Fibroblast of pulmonary artery (primary cell): ENCODE measurements at regions not wholly inside any gene's neighbourhood (a gene's known extent, or its start where the extent isn't known, plus 50 kb on each side); places are given as distances from the start of the nearest gene placed in this dataset.
A peak's percentile ranks its signal among the peaks of the same experiment; 100 is the strongest.
"Not testable (repeated sequence)": the region's sequence is repeated elsewhere in the genome, so short reads cannot be mapped to it uniquely, and the experiment has no call there.

ENCODE experiments used
- DNase-seq: peaks from one replicate; pipeline ENCODE4 v3.0.0-alpha.2; 2010; ENCODE audit warnings: low read depth
- H3K4me3 ChIP-seq: replicated peaks from 2 replicates; pipeline ENCODE4 v1.5.1; 2011; ENCODE audit warnings: low read depth, mild to moderate bottlenecking, control low read depth, low read length, moderate library complexity
- CTCF ChIP-seq: IDR thresholded peaks from 2 replicates; pipeline ENCODE4 v1.5.1; 2011; ENCODE audit warnings: mild to moderate bottlenecking, control low read depth, low read length, inconsistent platforms; ENCODE audit errors: missing control alignments

- TF ChIP-seq CTCF = no peak
- DNase-seq = no peak
- H3K4me3 ChIP-seq = no peak overlapping the region
These were observed 113.3 kb upstream of the SHISA3 start for GRCh38 chr4:42284030-42284429.

GRCh38 chr4:42288876-42289275 lies 108.4 kb upstream of the SHISA3 start:
- not testable (repeated sequence) for H3K4me3 ChIP-seq, DNase-seq

GRCh38 chr4:42292192-42292591 lies 105.1 kb upstream of the SHISA3 start:
- not testable (repeated sequence) for H3K4me3 ChIP-seq, DNase-seq

- no peak for DNase-seq
These were observed 103.1 kb upstream of the SHISA3 start for GRCh38 chr4:42293967-42294813.

GRCh38 chr4:42296196-42296595 lies 101.1 kb upstream of the SHISA3 start:
- TF ChIP-seq CTCF = peak; percentile 23
- peak; percentile 41 for DNase-seq
- H3K4me3 ChIP-seq = no peak overlapping the region

More at GRCh38 chr4:42293967-42294813, 103.1 kb upstream of the SHISA3 start:
- TF ChIP-seq CTCF = no peak
- H3K4me3 ChIP-seq = no peak overlapping the region

GRCh38 chr4:42302348-42302747 lies 94.9 kb upstream of the SHISA3 start:
- peak; percentile 41 for DNase-seq
- H3K4me3 ChIP-seq = no peak overlapping the region
- peak; percentile 31 for TF ChIP-seq CTCF

GRCh38 chr4:42306221-42307109 lies 90.8 kb upstream of the SHISA3 start:
- no peak overlapping the region for H3K4me3 ChIP-seq
- DNase-seq = peak; percentile 19
- TF ChIP-seq CTCF = no peak
